GM21717 (cell line): ENCODE measurements at regions not wholly inside any gene's neighbourhood (a gene's known extent, or its start where the extent isn't known, plus 50 kb on each side); places are given as distances from the start of the nearest gene placed in this dataset.
A peak's percentile ranks its signal among the peaks of the same experiment; 100 is the strongest.
"Not testable (repeated sequence)": the region's sequence is repeated elsewhere in the genome, so short reads cannot be mapped to it uniquely, and the experiment has no call there.

Experiments used
- ATAC-seq: cut with Tn5 transposase; IDR thresholded peaks from one replicate; pipeline ENCODE4 v1.9.1; 2021; ENCODE audit warnings: mild to moderate bottlenecking, moderate library complexity; ENCODE audit not compliant: unreplicated experiment

DNA sequence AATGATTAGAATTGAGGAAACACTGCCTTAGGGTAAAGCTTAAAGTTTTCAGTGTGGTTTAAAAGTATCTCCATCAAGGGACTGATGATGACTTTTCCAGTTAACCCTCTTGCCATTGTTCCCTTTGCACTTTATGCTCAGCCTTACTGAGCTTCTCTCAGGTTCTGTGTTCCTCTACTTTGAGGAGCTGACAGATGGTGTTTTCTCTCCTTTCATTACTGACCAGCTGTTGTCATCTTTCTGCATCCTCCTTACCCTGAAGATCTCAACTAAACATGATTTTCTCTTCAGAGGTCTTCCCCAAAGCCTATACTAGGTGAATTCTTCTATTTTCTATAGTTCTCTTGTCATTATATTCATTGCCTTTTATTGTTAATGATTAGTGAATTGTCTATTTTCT lies 475.6 kb upstream of the SYNCRIP start:
- ATAC-seq = no peak

DNA sequence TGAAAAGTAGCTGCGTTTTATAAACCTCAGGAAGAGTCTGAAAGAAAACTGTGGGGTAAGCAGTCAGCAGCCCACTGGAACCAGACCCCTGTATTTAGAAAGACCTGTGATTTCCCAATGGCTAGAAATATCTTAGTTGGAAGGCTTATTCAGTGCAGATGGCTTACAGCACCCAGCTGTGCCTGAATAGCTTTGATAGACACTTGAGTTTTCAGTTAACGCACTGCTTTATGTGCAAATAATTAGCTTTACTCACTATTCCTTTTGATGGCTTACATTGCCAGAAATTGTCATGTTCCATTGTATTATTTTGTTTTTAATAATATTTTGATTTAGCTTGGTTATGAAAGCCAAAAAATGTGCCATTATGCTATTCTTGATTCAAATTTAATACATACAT lies 465.3 kb upstream of the SYNCRIP start:
- no peak for ATAC-seq

DNA sequence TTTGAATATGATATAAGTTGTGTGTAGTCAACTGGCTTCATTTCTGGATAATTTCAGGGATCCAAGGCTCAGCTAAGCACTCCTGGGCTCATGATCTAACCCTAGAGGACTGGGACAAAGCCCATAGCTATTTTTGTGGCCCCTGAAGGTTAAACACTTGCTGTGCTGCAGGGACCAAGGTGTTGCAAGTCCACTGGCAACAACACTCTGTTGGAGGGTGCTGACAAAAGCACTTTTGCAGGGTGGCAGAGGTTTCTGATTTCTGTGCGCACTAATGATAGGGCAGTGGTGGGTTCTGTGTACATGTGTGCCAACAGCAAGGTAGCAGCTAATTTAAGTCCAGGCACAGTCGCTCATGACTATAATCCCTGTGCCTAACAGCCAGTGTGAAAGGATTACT lies 445.3 kb upstream of the SYNCRIP start:
- ATAC-seq = no peak

DNA sequence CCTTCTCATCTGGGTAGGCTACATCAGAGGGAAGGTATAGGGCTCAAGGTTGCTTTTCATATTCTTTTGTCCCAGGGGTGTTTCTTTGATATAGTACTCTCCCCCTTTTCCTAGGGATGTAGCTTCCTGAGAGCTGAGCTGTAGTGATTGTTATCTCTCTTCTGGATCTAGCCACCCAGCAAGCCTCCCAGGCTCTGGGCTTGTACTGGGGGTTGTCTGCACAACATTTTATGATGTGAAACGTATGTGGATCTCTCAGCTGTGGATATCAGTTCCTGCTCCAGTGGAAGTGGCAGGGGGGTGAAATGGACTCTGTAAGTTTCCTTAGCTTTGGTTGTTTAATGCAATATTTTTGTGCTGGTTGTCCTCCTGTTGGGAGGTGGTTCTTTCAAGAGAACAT lies 437.3 kb upstream of the SYNCRIP start:
- ATAC-seq = no peak

DNA sequence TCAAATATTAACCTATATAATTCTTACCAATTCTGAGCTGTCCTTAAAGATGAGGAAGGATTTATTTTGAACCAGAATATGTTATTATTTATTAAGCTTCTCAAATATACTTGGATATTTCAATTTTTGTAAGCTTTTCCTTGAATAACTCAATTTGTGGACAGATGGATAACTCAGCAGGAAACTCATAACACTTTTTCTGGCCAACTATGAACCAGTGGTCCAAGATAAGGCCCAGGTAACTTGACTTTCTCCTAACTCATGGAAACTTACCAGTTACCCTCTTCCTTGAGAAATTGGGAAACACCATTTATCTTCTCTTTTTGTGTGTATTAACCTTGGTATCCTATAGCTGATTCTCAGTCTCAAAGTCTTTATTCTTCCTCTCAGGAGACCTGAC lies 427.5 kb upstream of the SYNCRIP start:
- no peak for ATAC-seq

DNA sequence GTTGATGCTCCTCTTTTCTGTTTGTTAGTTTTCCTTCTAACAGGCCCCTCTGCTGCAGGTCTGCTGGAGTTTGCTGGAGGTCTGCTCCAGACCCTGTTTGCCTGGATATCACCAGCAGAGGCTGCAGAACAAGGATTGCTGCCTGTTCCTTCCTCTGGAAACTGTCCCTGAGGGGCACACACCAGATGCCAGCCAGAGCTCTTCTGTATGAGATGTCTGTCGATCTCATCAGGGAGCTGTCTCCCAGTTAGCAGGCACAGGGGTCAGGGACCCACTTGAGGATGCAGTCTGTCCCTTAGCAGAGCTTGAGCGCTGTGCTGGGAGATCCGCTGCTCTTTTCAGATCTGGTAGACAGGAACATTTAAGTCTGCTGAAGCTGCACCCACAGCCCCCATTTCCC lies 422.3 kb upstream of the SYNCRIP start:
- not testable (repeated sequence) for ATAC-seq

DNA sequence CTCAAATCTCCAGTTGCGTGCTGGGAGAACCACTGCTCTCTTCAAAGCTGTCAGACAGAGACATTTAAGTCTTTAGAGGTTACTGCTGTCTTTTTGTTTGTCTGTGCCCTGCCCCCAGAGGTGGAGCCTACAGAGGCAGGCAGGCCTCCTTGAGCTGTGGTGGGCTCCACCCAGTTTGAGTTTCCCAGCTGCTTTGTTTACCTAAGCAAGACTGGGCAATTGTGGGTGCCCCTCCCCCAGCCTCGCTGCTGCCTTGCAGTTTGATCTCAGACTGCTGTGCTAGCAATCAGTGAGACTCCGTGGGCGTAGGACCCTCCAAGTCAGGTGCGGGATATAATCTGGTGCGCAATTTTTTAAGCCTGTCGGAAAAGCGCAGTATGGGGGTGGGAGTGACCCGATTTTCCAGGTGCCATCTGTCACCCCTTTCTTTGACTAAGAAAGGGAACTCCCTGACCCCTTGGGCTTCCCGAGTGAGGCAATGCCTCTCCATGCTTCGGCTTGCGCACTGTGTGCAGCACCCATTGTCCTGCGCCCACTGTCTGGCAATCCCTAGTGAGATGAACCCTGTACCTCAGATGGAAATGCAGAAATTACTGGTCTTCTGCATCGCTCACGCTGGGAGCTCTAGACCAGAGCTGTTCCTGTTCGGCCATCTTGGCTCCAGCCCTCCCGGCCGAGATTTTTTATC lies 414.8 kb upstream of the SYNCRIP start:
- ATAC-seq = not testable (repeated sequence)

DNA sequence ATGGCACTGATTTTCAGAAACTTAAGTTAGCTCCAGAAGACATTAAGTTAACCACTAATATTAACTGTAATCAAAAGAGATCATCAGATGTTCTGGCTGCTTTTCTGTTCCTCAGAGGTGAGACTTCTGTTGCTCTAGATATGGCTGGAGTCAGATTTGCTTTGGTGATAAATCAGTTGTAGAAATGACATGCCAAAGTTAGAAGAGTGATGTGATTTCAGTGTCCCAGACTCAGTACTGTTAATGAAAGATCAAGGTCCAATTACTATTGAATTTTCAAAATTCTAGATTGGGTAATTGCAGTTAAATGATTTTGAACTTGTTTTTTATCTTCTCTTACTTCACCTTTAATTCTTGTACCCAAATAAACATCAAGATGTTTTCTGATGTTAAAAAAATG lies 402.4 kb upstream of the SYNCRIP start:
- ATAC-seq = no peak

DNA sequence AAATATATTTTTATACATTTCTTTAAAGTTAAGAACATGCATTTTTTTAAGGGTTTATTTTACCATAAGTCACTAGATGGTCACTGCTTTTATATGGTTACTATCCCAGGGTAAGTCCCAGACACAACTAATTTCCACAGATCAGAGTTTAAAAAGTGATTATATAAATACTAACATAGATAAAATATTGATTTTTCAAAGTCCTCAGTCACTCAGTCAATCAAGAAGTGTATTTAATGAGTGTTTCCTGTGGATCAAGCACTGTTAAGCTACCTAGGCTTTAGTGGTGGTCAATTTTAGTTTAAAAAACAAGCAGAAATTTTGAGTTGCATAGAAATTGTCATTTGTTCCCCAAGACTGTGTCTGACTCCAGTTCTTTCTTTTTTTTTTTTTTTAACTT lies 399.5 kb upstream of the SYNCRIP start:
- ATAC-seq = no peak

DNA sequence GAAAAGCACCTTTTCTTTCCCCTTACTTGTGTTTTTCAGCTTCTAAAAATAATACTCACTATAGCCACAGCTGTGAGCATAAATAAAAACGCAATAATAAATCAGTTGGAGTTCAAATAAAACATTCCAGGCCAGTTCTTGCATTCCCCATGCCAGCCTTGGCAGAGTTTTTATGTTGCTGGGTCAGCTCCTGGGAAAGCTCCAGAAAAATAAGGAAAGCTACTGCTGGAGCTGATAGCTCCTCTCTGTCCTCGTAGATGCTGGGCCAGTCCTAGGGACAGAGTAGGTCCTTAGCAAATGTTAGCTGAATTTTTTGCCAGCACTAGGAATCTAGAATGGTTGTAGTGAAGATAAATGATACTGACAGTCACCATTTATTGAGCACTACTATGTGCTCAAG lies 389.0 kb upstream of the SYNCRIP start:
- no peak for ATAC-seq

DNA sequence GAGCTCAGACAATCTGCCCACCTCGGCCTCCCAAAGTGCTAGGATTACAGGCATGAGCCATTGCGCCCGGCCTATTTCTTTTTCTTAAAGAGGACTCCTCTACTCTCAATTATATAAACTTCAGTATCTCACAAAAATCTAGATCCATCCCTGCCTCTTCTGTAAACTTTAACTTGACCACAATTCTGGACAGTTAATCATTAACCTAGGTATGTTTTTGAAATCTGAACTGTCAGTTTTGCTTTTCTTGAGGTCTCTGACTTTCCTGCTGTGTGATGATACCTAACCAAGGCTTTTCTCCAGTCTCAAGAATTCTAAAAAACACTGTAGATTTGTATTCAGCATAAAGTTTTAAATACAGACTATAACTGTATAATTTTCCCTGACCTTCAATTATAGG lies 388.2 kb upstream of the SYNCRIP start:
- no peak for ATAC-seq

DNA sequence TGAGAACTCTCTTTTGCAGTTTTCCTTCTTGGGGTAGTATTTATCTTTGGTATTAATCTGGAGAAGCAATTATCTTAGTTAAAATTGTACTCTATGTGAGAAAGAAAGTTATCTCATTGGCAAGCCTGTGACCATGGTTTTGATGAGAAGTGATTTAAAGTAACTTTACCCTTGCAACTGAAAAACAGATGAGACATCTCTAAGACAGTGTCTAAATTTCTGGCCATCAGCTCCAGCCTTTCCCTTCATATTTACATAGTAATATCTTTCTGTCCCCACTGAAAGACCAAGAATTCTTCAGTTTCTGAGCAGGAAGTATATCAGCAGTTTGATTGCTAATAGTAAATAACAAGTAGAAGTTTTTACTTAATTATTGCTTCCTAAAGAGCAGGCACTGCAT lies 386.1 kb upstream of the SYNCRIP start:
- no peak for ATAC-seq

DNA sequence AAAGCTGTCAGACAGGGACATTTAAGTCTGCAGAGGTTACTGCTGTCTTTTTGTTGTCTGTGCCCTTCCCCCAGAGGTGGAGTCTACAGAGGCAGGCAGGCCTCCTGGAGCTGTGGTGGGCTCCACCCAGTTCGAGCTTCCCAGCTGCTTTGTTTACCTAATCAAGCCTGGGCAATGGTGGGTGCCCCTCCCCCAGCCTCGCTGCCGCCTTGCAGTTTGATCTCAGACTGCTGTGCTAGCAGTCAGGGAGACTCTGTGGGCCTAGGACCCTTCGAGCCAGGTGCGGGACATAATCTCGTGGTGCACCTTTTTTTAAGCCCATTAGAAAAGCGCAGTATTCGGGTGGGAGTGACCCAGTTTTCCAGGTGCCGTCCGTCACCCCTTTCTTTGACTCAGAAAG lies 384.2 kb upstream of the SYNCRIP start:
- not testable (repeated sequence) for ATAC-seq

DNA sequence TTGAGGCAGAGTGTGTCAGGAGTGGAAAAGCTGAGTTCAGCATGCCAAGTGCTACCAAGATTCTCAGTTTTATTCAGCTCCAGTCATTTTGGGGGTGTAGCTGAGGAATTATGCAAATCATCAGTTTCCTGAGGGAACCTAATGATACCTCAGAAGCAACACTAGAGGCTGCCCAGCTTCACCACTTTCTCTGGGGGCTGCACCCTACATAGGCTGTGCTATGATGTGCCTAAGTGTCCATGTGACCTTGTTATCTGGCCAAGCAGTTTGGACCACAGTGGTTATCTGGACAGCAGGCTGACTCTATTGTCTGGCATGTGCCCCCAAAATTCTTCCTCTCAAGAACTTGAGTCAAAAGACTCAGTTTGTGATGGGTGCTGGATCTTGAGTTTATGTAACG lies 374.6 kb upstream of the SYNCRIP start:
- peak; percentile 80 for ATAC-seq

DNA sequence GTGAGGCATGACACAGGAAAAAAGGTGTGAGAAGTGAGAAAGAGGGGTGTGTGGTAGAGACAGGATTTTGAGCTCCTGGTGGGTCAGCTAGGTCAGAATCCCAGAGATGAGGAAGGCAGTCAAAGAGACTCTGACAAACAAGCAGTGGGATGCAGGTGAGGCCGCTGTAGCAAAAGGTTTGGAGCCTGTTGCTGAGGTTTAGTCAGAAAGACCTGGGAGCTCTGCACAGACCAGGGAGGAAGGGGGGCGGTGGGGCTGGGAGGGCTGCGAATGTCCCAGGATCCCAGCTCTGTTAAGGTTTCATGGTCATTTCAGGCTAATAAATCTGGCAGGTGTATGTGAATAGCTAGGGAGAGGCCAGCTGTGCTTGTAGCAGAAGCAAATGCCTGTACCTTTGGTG lies 373.9 kb upstream of the SYNCRIP start:
- no peak for ATAC-seq

DNA sequence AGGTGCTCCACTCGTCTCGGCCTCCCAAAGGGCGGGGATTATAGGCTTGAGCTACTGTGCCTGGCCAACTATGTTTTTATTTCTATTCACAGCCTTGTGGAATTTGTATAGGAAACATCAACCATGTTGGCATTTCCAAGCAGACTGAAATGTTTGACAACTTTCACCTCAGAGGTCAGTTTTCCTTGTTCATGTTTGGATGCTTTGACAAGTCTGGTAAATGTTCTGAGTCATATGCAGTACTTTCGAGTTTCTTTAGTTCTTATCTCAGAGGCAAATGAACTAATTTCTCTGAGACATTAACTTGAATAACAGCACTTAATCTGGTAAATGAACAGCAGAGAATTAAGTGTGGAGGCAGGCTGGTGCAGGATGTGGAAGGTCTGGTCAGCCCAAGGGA lies 373.4 kb upstream of the SYNCRIP start:
- ATAC-seq = no peak

DNA sequence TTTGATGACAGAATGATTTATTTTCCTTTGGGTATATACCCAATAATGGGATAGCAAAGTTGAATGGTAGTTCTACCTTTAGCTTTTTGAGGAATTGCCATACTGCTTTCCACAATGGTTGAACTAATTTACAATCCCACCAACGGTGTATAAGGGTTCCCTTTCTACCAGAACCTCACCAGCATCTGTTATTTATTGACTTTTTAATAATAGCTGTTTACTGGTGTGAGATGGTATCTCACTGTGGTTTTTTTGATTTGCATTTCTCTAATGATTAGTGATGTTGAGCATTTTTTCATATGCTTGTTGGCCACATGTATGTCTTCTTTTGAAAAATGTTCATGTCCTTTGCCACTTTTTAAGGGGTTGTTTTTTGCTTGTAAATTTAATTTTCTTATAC lies 370.3 kb upstream of the SYNCRIP start:
- not testable (repeated sequence) for ATAC-seq

DNA sequence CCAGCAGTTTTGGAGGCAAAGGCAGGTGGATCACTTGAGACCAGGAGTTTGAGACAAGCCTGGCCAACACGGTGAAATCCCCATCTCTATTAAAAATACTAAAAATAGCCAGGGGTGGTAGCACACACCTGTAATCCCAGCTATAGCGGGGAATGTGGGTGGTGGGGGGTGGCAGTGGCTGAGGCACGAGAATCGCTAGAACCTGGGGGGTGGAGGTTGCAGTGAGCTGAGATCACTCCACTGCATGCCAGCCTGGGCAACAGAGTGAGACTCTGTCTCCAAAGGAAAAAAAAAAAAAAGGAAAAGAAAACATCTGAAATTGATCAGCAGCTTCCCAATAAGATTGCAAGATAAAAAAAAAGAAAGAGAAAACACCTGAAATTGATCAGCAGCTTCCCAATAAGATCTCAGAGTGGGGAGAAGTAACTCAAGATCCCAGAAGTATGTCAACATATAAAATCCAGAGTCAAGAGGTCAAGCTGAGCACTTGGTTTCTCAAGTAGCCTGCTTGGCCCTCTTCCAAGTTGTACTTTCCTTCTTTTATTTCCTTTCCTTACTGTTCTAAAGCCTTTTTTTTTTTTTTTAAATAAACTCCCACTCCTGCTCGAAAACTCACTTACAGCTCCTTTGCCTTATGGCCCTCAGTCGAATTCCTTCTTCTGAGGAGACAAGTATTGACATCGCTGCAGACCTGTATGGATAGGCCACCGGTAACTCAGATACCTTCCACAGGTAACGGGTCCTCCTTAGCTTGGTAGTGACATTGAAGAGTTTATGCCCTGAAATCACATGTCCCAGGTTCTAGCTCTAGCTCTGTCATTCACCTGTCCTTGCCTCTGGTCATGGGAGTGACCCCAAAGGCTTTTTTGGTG lies 368.5 kb upstream of the SYNCRIP start:
- no peak for ATAC-seq

DNA sequence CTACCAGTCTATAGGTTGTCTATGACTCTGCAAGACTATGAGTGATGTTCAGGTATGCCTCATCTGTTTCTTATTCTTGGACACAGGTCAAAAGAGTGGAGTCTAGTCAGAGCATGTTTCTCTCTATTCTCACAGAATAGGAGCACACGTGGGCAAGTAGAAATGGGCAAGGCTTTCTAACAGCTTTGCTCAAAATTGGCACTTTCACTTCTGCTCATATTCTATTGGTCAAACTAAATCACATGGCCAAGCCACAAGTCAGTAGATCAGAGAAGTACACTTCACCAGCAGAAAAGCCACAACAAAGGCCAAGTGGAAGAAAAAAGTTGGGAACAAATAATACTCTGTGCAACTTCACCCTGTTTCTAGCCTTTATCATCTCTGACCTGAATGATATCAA lies 354.5 kb upstream of the SYNCRIP start:
- ATAC-seq = no peak

DNA sequence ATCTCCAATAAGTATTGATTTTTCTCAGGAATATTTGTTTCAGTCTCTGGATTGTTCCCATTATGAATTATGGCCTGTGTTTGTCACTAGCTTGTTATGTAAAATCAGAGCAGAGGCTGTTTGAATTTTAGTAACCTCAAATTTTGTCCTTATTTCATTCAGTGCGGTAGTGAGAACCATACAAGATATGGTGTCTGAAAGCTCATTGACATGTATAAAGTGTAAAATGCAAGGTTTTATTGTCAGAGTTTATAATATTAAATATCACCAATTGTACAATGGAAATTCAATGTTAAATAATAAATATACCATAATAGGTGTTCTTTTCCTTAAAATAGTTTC lies 353.3 kb upstream of the SYNCRIP start:
- no peak for ATAC-seq

DNA sequence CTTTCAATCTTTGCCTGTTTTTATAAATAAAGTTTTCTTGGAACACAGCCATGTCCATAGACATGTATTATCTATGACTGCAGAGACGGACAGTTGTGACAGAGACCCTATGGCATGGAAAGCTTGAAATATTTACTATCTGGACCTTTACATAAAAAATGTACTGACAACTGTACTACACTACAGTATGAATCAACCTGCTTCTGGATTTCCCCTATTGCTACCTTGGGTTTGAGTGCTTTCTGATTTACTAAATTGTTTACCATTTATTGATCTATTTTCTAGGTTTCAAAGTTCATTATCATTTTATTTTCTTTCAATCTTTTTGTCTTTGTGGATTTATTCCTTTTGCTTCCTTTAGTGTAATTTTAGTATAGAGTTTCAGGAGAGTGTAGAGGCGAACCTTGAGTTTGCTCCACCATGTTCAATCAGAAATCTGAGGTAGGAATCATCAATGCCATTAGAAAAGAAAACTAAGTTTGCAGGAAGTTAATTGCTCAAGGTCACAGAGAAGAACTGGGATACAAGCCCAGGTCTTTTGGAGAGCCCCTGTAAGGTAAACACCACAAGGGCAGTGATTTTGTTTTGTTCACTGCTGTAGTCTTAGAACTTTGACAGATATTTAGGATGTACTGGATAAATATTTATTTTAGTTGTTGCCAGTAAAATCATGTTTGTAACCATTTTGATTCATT lies 352.8 kb upstream of the SYNCRIP start:
- ATAC-seq = no peak

DNA sequence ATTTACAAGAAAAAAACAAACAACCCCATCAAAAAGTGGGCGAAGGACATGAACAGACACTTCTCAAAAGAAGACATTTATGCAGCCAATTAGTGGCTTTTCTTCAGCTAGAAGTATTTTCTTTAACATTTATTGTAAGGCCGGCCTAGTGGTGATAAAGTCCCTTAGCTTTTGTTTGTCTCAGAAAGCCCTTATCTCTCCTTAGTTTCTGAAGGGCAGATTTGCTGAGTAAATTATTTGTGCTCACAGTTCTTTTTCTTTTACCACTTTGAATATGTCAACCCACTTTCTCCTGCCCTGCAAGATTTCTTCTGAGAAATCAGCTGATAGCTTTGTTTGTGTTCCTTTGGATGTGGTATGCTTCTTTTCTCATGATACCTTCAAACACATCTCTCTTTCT lies 344.0 kb upstream of the SYNCRIP start:
- no peak for ATAC-seq
